A673 (cell line): ENCODE measurements at regions not wholly inside any gene's neighbourhood (a gene's known extent, or its start where the extent isn't known, plus 50 kb on each side); places are given as distances from the start of the nearest gene placed in this dataset.

Experiments
- EZH2 ChIP-seq: fragments of 200-600 bp; sonication (generic); IDR thresholded peaks from 2 replicates; pipeline ENCODE4 v1.6.1; 2017; ENCODE audit warnings: borderline replicate concordance, low read depth, mild to moderate bottlenecking, mixed read lengths, antibody characterized with exemption, low read length; ENCODE audit not compliant: poor library complexity, severe bottlenecking
- TF ChIP-seq, protein P1 (sequence below): fragments of 300-800, 200-600 bp; sonication (generic); conservative IDR thresholded peaks from 2 replicates; pipeline ENCODE4 v1.5.1; 2017; ENCODE audit warnings: low read depth, mild to moderate bottlenecking, antibody characterized with exemption, low read length, moderate library complexity, mixed read lengths

GRCh38 chr9:74220327-74220726 lies 276.8 kb upstream of the RORB start:
- TF ChIP-seq, protein P1, sequence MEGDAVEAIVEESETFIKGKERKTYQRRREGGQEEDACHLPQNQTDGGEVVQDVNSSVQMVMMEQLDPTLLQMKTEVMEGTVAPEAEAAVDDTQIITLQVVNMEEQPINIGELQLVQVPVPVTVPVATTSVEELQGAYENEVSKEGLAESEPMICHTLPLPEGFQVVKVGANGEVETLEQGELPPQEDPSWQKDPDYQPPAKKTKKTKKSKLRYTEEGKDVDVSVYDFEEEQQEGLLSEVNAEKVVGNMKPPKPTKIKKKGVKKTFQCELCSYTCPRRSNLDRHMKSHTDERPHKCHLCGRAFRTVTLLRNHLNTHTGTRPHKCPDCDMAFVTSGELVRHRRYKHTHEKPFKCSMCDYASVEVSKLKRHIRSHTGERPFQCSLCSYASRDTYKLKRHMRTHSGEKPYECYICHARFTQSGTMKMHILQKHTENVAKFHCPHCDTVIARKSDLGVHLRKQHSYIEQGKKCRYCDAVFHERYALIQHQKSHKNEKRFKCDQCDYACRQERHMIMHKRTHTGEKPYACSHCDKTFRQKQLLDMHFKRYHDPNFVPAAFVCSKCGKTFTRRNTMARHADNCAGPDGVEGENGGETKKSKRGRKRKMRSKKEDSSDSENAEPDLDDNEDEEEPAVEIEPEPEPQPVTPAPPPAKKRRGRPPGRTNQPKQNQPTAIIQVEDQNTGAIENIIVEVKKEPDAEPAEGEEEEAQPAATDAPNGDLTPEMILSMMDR, result no peak
- no peak for TF ChIP-seq EZH2
